ENCODE measurements at regions not wholly inside any gene's neighbourhood (a gene's known extent, or its start where the extent isn't known, plus 50 kb on each side); places are given as distances from the start of the nearest gene placed in this dataset.

GRCh38 chr2:15793078-15793913, 147.1 kb upstream of the MYCN start:
- Histone ChIP-seq H2AFZ (ENCODE audit: low read length) (no peak overlapping the region), H3K4me2 (ENCODE audit: insufficient read depth, low read length) (no peak overlapping the region), H3K9me3 (ENCODE audit: low read depth, low read length) (no peaks in the 10 kb centered on the region), H4K20me1 (ENCODE audit: insufficient read depth, low read length) (no peaks in the 10 kb centered on the region), H3K36me3 (ENCODE audit: insufficient read depth, low read length) (no peaks in the 10 kb centered on the region), H3K27me3 (ENCODE audit: insufficient read depth, low read length) (no peaks in the 10 kb centered on the region), H3K79me2 (ENCODE audit: insufficient read depth, low read length) (no peaks in the 10 kb centered on the region), H3K27ac (ENCODE audit: low read depth, low read length) (no peak overlapping the region), H3K4me3 (ENCODE audit: insufficient read depth, low read length) (no peak overlapping the region), H3K4me1 (ENCODE audit: insufficient read depth, low read length) (no peaks in the 10 kb centered on the region)
- no peak for TF ChIP-seq CTCF (IDR thresholded peaks at IDR 0.05; ENCODE audit: extremely low read depth, low read depth, low read length)
- DNase-seq (ENCODE audit: insufficient read length, low spot score, missing footprints) = no peak

- H3K4me1 ChIP-seq (ENCODE audit: insufficient read depth, low read length) = no peaks in the 10 kb centered on the region
- no peaks in the 10 kb centered on the region for H4K20me1 ChIP-seq (ENCODE audit: insufficient read depth, low read length)
- H3K27me3 ChIP-seq (ENCODE audit: insufficient read depth, low read length) = no peaks in the 10 kb centered on the region
- H3K79me2 ChIP-seq (ENCODE audit: insufficient read depth, low read length) = no peaks in the 10 kb centered on the region
- H3K27ac ChIP-seq (ENCODE audit: low read depth, low read length) = no peak overlapping the region
- H2AFZ ChIP-seq (ENCODE audit: low read length) = no peak overlapping the region
- H3K4me2 ChIP-seq (ENCODE audit: insufficient read depth, low read length) = no peak overlapping the region
- TF ChIP-seq CTCF (IDR thresholded peaks at IDR 0.05; ENCODE audit: extremely low read depth, low read depth, low read length) = no peak
- no peaks in the 10 kb centered on the region for H3K9me3 ChIP-seq (ENCODE audit: low read depth, low read length)
- DNase-seq (ENCODE audit: insufficient read length, low spot score, missing footprints) = no peak
- H3K4me3 ChIP-seq (ENCODE audit: insufficient read depth, low read length) = no peak overlapping the region
- no peaks in the 10 kb centered on the region for H3K36me3 ChIP-seq (ENCODE audit: insufficient read depth, low read length)
These were observed 146.4 kb upstream of the MYCN start for GRCh38 chr2:15793978-15794377.

- no peaks in the 10 kb centered on the region for H3K9me3 ChIP-seq (ENCODE audit: low read depth, low read length)
- DNase-seq (ENCODE audit: insufficient read length, low spot score, missing footprints) = no peak
- no peaks in the 10 kb centered on the region for H3K79me2 ChIP-seq (ENCODE audit: insufficient read depth, low read length)
- no peaks in the 10 kb centered on the region for H3K27me3 ChIP-seq (ENCODE audit: insufficient read depth, low read length)
- TF ChIP-seq CTCF (IDR thresholded peaks at IDR 0.05; ENCODE audit: extremely low read depth, low read depth, low read length) = no peak
- no peaks in the 10 kb centered on the region for H4K20me1 ChIP-seq (ENCODE audit: insufficient read depth, low read length)
- H3K4me3 ChIP-seq (ENCODE audit: insufficient read depth, low read length) = no peak overlapping the region
- no peaks in the 10 kb centered on the region for H3K36me3 ChIP-seq (ENCODE audit: insufficient read depth, low read length)
- no peak overlapping the region for H3K27ac ChIP-seq (ENCODE audit: low read depth, low read length)
- H3K4me1 ChIP-seq (ENCODE audit: insufficient read depth, low read length) = no peaks in the 10 kb centered on the region
- no peak overlapping the region for H2AFZ ChIP-seq (ENCODE audit: low read length)
- no peak overlapping the region for H3K4me2 ChIP-seq (ENCODE audit: insufficient read depth, low read length)
These were observed 145.7 kb upstream of the MYCN start for GRCh38 chr2:15794608-15795134.

GRCh38 chr2:15795426-15795825, 144.9 kb upstream of the MYCN start:
- no peak overlapping the region for H2AFZ ChIP-seq (ENCODE audit: low read length)
- no peaks in the 10 kb centered on the region for H3K27me3 ChIP-seq (ENCODE audit: insufficient read depth, low read length)
- DNase-seq (ENCODE audit: insufficient read length, low spot score, missing footprints) = no peak

More at GRCh38 chr2:15795426-15795825, 144.9 kb upstream of the MYCN start:
- H3K27ac ChIP-seq (ENCODE audit: low read depth, low read length) = no peak overlapping the region
- TF ChIP-seq CTCF (IDR thresholded peaks at IDR 0.05; ENCODE audit: extremely low read depth, low read depth, low read length) = no peak
- H3K9me3 ChIP-seq (ENCODE audit: low read depth, low read length) = no peaks in the 10 kb centered on the region
- no peak overlapping the region for H3K4me3 ChIP-seq (ENCODE audit: insufficient read depth, low read length)
- H3K36me3 ChIP-seq (ENCODE audit: insufficient read depth, low read length) = no peaks in the 10 kb centered on the region
- H3K4me2 ChIP-seq (ENCODE audit: insufficient read depth, low read length) = no peak overlapping the region
- no peaks in the 10 kb centered on the region for H3K79me2 ChIP-seq (ENCODE audit: insufficient read depth, low read length)
- H3K4me1 ChIP-seq (ENCODE audit: insufficient read depth, low read length) = no peaks in the 10 kb centered on the region
- no peaks in the 10 kb centered on the region for H4K20me1 ChIP-seq (ENCODE audit: insufficient read depth, low read length)

All from osteoblast (primary cell).